H4 (cell line): ENCODE measurements at regions not wholly inside any gene's neighbourhood (a gene's known extent, or its start where the extent isn't known, plus 50 kb on each side); places are given as distances from the start of the nearest gene placed in this dataset.

Experiments
- DNase-seq: peaks from one replicate; pipeline ENCODE4 v3.0.0-alpha.2; 2015; ENCODE audit warnings: low spot score

- DNase-seq, result no peak
These were observed 139.7 kb downstream of the RRAGC start for GRCh38 chr1:38719880-38720279.

DNA sequence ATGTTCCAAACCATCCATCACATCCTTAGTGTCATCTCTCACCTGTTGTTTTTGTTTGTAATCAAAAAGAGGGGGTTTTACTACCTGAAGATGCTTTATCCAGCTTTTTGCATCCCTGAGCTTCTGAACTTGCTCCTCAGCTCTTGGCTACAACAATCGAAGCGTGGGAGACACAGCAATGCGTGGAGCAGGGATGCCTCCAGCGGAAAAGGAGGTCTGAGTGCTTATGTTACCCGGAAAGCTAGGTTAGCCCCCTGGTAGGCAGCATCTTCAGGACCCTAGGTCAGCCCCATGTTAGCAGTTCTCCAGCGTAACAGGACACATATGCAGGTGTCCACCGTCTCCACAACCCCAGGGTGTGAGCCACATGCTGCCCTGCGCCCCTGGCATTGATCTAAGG lies 141.5 kb downstream of the RRAGC start:
- no peak for DNase-seq

DNA sequence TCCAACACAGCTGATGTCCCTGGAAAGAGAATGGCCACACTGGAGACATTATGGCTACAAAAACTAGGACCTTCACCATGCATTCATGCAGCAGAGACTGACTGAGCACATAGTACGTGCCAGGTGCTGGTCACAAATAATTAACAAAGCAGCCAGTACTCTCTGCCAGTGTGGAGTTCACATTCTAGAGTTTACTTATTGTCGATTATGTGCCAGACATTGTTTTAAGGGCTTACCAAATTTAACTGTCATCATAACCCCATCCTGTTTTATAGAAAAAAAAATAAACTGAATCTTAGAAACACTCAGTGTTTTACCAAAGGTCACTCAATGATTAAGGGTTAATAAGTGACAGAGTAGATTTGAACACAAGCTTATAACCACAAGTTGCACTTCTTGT lies 143.3 kb downstream of the RRAGC start:
- no peak for DNase-seq

DNA sequence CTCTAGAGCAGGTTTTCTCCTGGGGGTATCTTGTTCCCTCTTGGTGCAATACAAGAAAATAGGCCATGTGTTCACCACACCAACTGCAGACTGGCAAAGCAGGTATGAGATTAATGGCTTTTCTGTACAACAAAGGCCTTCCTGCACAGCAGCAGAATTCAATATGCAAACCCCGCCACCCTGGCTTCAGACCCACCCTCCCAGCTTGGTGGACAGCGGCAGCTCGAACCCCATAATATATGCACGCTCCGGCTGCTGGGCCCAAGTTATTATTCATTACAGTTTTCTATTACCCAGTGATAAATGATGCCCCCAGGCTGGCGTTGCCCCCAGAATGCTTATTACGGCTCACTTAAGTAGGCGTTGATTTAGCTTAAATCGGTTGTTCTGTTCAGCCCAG lies 144.2 kb downstream of the RRAGC start:
- no peak for DNase-seq

DNA sequence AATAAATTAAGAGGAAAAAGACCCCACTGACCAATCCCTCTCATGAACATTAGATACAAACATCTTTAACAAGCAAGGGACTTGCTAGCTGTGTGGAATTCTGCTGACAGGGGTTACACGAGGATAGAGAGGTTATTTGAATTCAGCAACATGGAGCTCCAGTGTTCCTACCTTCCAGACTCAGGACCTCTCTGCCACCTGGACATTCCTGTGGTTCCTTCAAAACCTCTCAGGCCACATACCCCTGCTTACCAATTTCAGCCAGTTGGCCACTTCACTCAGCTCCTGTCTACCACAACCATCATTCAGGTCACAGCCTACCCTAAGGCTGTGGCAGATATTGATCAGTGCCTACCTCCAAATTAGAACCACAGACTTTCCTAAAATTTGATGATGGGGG lies 147.5 kb downstream of the RRAGC start:
- no peak for DNase-seq

DNA sequence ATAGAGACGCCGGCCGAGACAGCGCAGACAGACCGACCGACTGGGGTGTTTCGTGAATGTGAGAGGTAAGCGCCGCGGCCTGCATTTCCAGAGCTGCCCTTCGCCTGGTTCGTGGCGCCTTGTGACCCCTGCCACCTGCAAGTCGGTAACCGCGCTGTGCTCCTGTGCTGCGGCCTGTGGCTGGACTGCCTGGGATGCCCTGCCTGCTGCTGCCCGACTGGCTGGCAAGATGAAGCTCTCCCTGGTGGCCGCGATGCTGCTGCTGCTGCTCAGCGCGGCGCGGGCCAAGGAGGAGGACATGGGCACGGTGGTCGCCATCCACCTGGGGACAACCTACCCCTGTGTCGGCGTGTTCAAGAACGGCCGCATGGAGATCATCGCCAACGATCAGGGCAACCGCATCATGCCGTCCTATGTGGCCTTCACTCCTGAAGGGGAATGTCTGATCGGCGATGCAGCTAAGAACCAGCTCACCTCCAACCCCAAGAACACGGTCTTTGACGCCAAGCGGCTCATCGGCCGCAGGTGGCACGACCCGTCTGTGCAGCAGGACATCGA lies 150.8 kb downstream of the RRAGC start:
- no peak for DNase-seq

GRCh38 chr1:38701088-38701487 lies 158.5 kb downstream of the RRAGC start:
- DNase-seq, result no peak

DNA sequence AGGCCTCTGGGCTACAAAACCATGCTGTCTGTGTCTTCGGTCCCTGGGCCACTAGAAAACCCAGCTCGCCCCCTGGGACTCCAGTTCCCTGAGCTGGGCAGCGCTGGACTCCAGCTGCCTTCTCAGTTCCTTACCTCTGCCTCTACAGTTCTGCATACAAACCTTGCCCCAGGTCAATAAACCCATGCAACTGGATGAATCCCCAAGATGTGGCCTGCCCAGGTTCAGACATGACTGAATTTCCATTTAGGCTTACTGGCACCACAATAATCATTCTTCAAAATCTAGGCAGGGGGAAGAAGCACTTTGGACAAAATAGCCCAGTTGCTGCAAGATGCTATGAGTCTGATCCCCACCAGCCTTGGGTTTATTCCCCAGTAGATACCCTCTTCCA lies 159.5 kb downstream of the RRAGC start:
- no peak for DNase-seq

DNA sequence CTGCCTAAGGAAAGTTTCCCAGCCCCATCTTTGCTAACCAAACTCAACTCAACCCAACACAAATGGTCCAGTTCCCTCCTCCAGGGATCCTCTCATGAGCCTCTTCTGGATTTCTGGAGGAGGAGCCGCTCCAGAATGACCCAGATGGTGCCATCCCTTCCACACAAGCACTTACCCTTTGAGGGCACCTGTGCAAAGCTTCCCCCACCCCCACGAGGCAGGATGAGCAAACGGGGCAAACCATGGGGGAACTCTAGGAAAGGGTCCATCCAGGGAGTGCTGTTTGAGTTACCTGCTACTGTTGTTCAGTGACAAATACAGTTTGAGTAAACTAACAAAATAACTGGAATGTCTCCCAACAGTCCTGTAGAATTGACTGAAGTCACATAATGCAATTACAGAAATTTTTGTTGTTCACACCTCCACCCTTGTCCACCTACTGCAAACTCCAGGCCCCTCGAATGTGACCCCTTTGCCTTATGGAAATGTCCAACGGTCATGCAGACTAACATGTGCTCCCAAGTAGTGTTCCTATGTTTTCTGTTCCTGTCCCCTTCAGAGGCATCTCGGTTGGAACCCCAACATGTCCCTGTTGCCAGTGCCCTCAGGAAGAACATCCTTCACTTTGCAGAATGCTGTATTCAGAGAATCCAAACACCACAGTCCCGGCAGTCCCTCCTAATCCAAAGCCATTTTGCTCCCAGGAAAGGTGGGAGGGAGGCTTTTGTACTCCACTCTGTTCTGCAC lies 160.1 kb downstream of the RRAGC start:
- no peak for DNase-seq

DNA sequence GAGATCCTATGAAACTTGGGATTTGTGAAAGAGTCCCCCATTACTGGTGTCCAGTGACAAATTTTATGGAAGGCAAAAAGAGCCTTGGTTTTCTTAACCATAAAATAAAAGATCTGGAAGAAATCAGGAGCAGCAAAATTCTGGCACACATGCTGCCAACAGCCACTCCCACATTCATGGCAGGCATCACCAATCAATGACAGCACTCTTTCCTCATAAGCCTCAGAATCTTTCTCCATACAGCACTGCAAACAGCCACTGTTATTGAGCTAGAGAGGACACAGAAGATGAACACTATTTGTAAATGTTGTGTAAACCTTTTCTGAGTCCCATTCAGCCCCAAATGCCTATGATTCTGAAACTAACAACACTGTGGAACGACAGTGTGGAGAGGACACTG lies 162.2 kb downstream of the RRAGC start:
- no peak for DNase-seq

DNA sequence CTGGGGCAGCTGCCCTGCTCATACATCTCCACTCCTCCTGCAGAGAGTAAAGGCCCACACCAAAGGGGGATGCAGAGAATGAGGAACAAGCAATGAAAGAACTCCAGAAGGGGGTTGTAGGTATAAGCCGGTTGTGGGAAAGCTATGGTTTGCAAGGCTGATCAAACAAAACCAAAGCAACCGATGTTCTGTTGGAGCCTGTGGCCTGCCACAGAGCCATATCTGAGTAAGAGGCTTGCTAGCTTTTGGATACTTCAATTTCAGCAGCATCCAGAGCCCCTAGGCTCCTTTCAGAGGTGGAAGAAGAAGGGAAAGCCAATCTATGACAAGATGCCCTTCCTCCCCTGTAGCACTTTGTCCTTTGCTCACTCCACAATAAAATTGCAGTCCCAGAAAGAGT lies 163.2 kb downstream of the RRAGC start:
- no peak for DNase-seq

DNA sequence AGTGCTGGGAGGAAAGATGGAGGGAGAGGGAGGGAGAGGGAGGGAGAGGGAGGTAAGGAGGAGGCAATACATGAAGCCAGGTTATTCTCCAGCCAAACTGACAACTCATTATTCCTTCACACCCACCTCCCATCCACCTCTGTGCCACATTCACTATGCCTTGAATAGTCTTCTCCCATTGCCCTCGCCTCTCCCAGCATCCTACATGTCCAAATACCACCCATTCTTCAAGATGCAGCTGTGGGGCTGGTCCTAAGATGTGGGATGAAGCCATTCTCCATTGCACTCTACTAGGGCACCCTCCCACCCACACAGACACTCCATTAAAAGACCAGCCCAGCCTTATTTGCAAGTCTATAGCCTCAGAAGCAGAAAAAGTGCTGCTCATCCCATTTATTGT lies 165.8 kb downstream of the RRAGC start:
- DNase-seq, result no peak

DNA sequence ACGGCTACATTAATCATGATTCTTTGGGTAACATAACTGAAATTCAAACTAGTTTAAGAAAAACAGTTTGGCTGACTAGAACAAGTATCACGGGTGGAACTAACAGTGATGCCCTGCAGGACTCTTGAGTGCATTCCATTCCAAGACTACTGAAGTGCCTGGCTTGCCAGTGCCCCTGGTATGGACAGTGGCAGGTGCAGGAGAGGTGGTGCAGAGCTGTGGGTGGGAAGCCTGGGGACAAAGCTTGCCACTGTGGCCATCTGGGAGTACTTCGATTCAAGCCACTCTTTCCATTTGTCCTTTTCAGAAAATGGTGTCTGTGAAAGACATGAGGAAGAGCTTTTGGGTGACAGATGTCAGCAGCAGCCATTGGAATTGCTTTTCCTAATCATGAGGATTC lies 166.5 kb downstream of the RRAGC start:
- DNase-seq, result no peak

- DNase-seq, result no peak
These were observed 168.7 kb downstream of the RRAGC start for GRCh38 chr1:38690790-38691449.

GRCh38 chr1:38686927-38687255 lies 172.7 kb downstream of the RRAGC start:
- no peak for DNase-seq

- no peak for DNase-seq
These were observed 173.2 kb downstream of the RRAGC start for GRCh38 chr1:38686167-38686926.

- DNase-seq, result no peak
These were observed 174.2 kb downstream of the RRAGC start for GRCh38 chr1:38685388-38685787.

- no peak for DNase-seq
These were observed 178.6 kb downstream of the RRAGC start for GRCh38 chr1:38680801-38681510.

GRCh38 chr1:38677756-38678155 lies 181.8 kb downstream of the RRAGC start:
- no peak for DNase-seq

GRCh38 chr1:38677311-38677710 lies 182.3 kb downstream of the RRAGC start:
- DNase-seq, result no peak

DNA sequence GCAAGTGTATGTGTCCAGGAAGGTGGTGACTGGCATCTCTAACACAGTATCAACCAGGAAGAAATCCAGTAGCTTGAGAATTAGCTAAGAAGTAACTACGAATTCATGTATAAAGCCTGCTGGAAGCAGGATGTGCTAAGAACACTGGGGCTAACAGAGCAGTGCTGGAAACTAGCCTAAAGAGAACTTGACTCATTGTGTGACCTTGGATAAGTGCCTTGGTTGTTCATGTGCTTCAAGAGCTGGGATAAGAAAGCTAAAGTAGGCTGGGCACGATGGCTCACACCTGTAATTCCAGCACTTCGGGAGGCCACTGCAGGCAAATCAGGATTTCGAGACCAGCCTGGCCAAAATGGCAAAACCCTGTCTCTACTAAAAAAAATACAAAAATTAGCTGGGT lies 186.9 kb downstream of the RRAGC start:
- no peak for DNase-seq

DNA sequence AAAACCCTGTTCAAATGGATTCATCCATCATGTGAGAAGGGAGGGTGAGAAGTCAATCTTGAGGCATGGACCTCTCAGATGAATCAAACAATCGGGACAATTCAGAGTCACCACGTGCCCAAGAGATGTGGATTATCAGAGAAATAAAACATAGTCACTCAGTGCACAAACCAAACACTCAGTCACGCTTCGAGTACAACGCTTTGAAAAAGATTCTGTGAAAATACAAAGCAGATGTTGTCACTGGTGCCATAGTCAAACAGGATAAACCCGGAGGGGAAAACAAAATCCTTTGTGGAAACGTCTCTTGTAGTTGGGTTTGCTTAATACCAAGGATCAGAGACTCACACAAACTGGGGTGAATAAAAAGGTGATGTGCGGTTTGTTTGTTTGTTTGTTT lies 188.4 kb downstream of the RRAGC start:
- DNase-seq, result no peak
